GM12878 (cell line): ENCODE measurements at regions not wholly inside any gene's neighbourhood (a gene's known extent, or its start where the extent isn't known, plus 50 kb on each side); places are given as distances from the start of the nearest gene placed in this dataset.

ENCODE experiments used
- ATAC-seq: fragments of 200-7000 bp; cut with Tn5 transposase; 3 replicates; pipeline ENCODE4 v1.9.1; 2020; ENCODE audit warnings: mild to moderate bottlenecking, moderate library complexity
- BruUV-seq: library from RNA; stranded (reverse); fragments of 400-500 nt; replicated peaks from 2 replicates; lab custom pipeline; 2021; lab: Mats Ljungman, UMichigan
- CTCF ChIA-PET: fragments of 300-600 bp; sonication (Branson Sonifier 250); formaldehyde crosslinking; extraction: SDS; loops from one replicate; lab custom pipeline; 2021; ENCODE audit warnings: inconsistent platforms; lab: Yijun Ruan, JAX
- POLR2A ChIA-PET: fragments of 350-600 bp; formaldehyde crosslinking; extraction: SDS; loops from one replicate; lab custom pipeline; 2021; ENCODE audit warnings: inconsistent platforms; lab: Charles Lee
- RAD21 ChIA-PET: fragments of 300-600 bp; sonication (Branson Sonifier 250); formaldehyde crosslinking; loops from one replicate; lab custom pipeline; 2023; ENCODE audit warnings: antibody characterized with exemption; ENCODE audit not compliant: unreplicated experiment; lab: Charles Lee
- SMC1A ChIA-PET: fragments of 300-600 bp; sonication (Branson Sonifier 250); formaldehyde crosslinking; loops from one replicate; lab custom pipeline; 2023; ENCODE audit not compliant: unreplicated experiment, uncharacterized antibody; lab: Charles Lee
- DNase-seq: peaks from one replicate; pipeline ENCODE4 v3.0.0-alpha.2; 2011; ENCODE audit warnings: low read depth, low spot score
- FAIRE-seq: peaks from 3 replicates; lab custom pipeline; 2011; peaks lifted over from hg19 to GRCh38; lab: Jason Lieb, UNC
- H2AFZ ChIP-seq: 2 replicates; pipeline ENCODE4 v1.6.0; 2011; ENCODE audit warnings: low read depth, low read length, control low read depth; ENCODE audit not compliant: control insufficient read depth
- H3K27ac ChIP-seq: 2 replicates; pipeline ENCODE4 v1.5.1; 2011; ENCODE audit warnings: control low read depth; ENCODE audit not compliant: control insufficient read depth, insufficient read depth
- H3K27me3 ChIP-seq, 2 experiments: replicated peaks in 1 of 2; 2 replicates each; pipeline versions ENCODE4 v1.6.0 to v1.6.1; 2011; ENCODE audit warnings: low read length in 1 of 2; ENCODE audit not compliant: control insufficient read depth in 2 of 2, insufficient read depth in 2 of 2
- H3K36me3 ChIP-seq, 2 experiments: 2 replicates each; pipeline ENCODE4 v1.5.1; 2011; ENCODE audit warnings: low read length in 1 of 2; ENCODE audit not compliant: control insufficient read depth in 2 of 2, insufficient read depth in 2 of 2
- H3K4me1 ChIP-seq: 2 replicates; pipeline ENCODE4 v1.6.1; 2011; ENCODE audit warnings: mild to moderate bottlenecking, low read length, moderate library complexity, mixed read lengths; ENCODE audit not compliant: control insufficient read depth, insufficient read depth
- H3K4me2 ChIP-seq: 2 replicates; pipeline ENCODE4 v1.6.0; 2011; ENCODE audit warnings: control low read depth; ENCODE audit not compliant: control insufficient read depth, insufficient read depth
- H3K4me3 ChIP-seq: fragments of 200-600 bp; sonication (generic); 2 replicates; pipeline ENCODE4 v1.5.1; 2016
- H3K79me2 ChIP-seq: 2 replicates; pipeline ENCODE4 v1.6.0; 2011; ENCODE audit warnings: low read length; ENCODE audit not compliant: control insufficient read depth, insufficient read depth
- H3K9ac ChIP-seq: 2 replicates; pipeline ENCODE4 v1.8.0; 2011; ENCODE audit warnings: low read length, control low read depth, mixed read lengths; ENCODE audit not compliant: control insufficient read depth, insufficient read depth
- H3K9me3 ChIP-seq: replicated peaks from 3 replicates; pipeline ENCODE4 v1.5.1; 2011; ENCODE audit warnings: mild to moderate bottlenecking, low read length; ENCODE audit not compliant: control insufficient read depth, insufficient read depth
- H4K20me1 ChIP-seq: 2 replicates; pipeline ENCODE4 v1.6.0; 2011; ENCODE audit not compliant: control insufficient read depth, insufficient read depth
- ATF2 ChIP-seq: IDR thresholded peaks from 2 replicates; pipeline ENCODE4 v1.6.1; 2012; ENCODE audit warnings: low read length, inconsistent platforms
- E4F1 ChIP-seq: fragments of 450-650 bp; IDR thresholded peaks from 2 replicates; pipeline ENCODE4 v1.6.1; 2018; ENCODE audit warnings: borderline replicate concordance, mild to moderate bottlenecking; ENCODE audit not compliant: partially characterized antibody
- EP300 ChIP-seq, 2 experiments: fragments of 150-350 bp in 1 of 2; IDR thresholded peaks; 2 replicates each; pipeline ENCODE4 v1.6.1; 2011 to 2012; ENCODE audit warnings: low read depth in 2 of 2, low read length in 2 of 2, borderline replicate concordance in 1 of 2, improper control_type of control experiment in 1 of 2, inconsistent platforms in 1 of 2; ENCODE audit not compliant: control insufficient read depth in 1 of 2
- GABPA ChIP-seq: IDR thresholded peaks from 2 replicates; pipeline ENCODE4 v1.6.1; 2014; ENCODE audit warnings: antibody characterized with exemption, low read depth, mild to moderate bottlenecking, inconsistent platforms
- KLF5 ChIP-seq: fragments of 450-650 bp; IDR thresholded peaks from 2 replicates; pipeline ENCODE4 v1.6.1; 2014; ENCODE audit warnings: mild to moderate bottlenecking; ENCODE audit not compliant: partially characterized antibody
- NFXL1 ChIP-seq: fragments of 450-650 bp; IDR thresholded peaks from 2 replicates; pipeline ENCODE4 v1.6.1; 2017; ENCODE audit warnings: antibody characterized with exemption, mild to moderate bottlenecking, borderline replicate concordance
- PML ChIP-seq: IDR thresholded peaks from 2 replicates; pipeline ENCODE4 v1.6.1; 2012; ENCODE audit warnings: low read length, inconsistent platforms
- POLR2A ChIP-seq: IDR thresholded peaks from 2 replicates; pipeline ENCODE4 v1.6.1; 2011; ENCODE audit warnings: low read depth, mild to moderate bottlenecking, low read length
- POLR2AphosphoS5 ChIP-seq: IDR thresholded peaks from 2 replicates; pipeline ENCODE4 v1.6.1; 2011; ENCODE audit warnings: mild to moderate bottlenecking, low read length, inconsistent platforms
- RFX5 ChIP-seq: IDR thresholded peaks from 2 replicates; pipeline ENCODE4 v1.6.1; 2011; ENCODE audit warnings: low read depth, low read length, improper control_type of control experiment
- SIX5 ChIP-seq: IDR thresholded peaks from 2 replicates; pipeline ENCODE4 v1.6.1; 2011; ENCODE audit warnings: mild to moderate bottlenecking, low read depth, low read length, moderate library complexity; ENCODE audit not compliant: severe bottlenecking
- SRF ChIP-seq, 2 experiments: IDR thresholded peaks; 2 replicates each; pipeline ENCODE4 v1.6.1; 2011; ENCODE audit warnings: low read depth in 2 of 2, low read length in 2 of 2, mild to moderate bottlenecking in 1 of 2, moderate library complexity in 1 of 2
- STAT1 ChIP-seq: fragments of 450-650 bp; conservative IDR thresholded peaks from 2 replicates; pipeline ENCODE4 v1.6.1; 2014; ENCODE audit warnings: antibody characterized with exemption, mild to moderate bottlenecking
- YY1 ChIP-seq: IDR thresholded peaks from 2 replicates; pipeline ENCODE4 v1.6.1; 2011; ENCODE audit warnings: low read depth, mild to moderate bottlenecking, low read length
- ZNF24 ChIP-seq: fragments of 450-650 bp; IDR thresholded peaks from 2 replicates; pipeline ENCODE4 v1.6.1; 2017; ENCODE audit warnings: antibody characterized with exemption, mild to moderate bottlenecking
- ZNF384 ChIP-seq: IDR thresholded peaks from 2 replicates; pipeline ENCODE4 v1.6.1; 2012; ENCODE audit warnings: low read depth, mild to moderate bottlenecking, low read length, improper control_type of control experiment, borderline replicate concordance
- ZZZ3 ChIP-seq: IDR thresholded peaks from 2 replicates; pipeline ENCODE4 v1.6.1; 2011; ENCODE audit warnings: low read depth; ENCODE audit not compliant: control insufficient read depth, insufficient read length
- WGBS: methylation state at CpG from one replicate; pipeline ENCODE4 v1.1.6; 2016; ENCODE audit warnings: low lambda C conversion rate; ENCODE audit not compliant: insufficient replicate concordance, insufficient coverage; ENCODE audit errors: missing lambda C conversion rate; 5-methylcytosine and 5-hydroxymethylcytosine counted together
- in situ Hi-C: fragments of 300-500 bp; cut with MboI; formaldehyde crosslinking; loops from 9 replicates; pipeline ENCODE4 v1.14.3; 2018; ENCODE audit warnings: mixed read lengths
- intact Hi-C: fragments of 100-400 bp; cut with micrococcal nuclease; formaldehyde crosslinking; loops from one replicate; pipeline ENCODE4 v1.14.2; 2022; ENCODE audit not compliant: unreplicated experiment

- no peak for TF ChIP-seq EP300 (IDR thresholded peaks at IDR 0.05; ENCODE audit: borderline replicate concordance in 1 of 2, control insufficient read depth in 1 of 2, low read depth in 2 of 2, low read length in 2 of 2)
- no peak for TF ChIP-seq ZNF384
Observed at GRCh38 chr2:75925331-75926024, 214.8 kb upstream of the GCFC2 start (continued).

DNA sequence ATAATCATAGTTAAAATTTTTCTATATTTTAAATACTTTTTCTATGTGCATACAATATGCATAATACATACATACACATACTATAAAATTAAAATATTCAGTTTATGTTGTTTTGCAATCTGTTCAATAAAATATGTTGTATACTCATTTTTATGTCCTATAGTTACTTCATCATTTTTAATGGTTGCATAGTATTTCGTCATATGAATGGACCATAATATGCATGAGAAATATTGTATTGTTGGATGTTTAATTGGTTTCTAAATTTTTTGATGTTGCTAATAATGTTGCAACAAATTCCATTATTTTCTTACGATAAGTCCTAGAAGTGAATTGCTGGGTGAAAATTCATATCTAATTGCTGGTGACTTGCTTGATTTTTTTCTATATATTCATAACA is 211.5 kb upstream of the GCFC2 start:
- no peak overlapping the region for H3K9ac ChIP-seq
- intact Hi-C loops (no loop called here), in situ Hi-C loops (no loop called here)
- H2AFZ ChIP-seq, result no peak overlapping the region
- ChIA-PET POLR2A (no interaction called here), RAD21 (no interaction called here), SMC1A (no interaction called here), CTCF (no interaction called here)
- 65% methylated on average over 2 of the region's 2 CpGs for WGBS
- no peaks in the 10 kb centered on the region for H4K20me1 ChIP-seq
- no peaks in the 10 kb centered on the region for H3K4me1 ChIP-seq
- DNase-seq (no peak), ATAC-seq (no peak), FAIRE-seq (no peak)
- no peaks in the 10 kb centered on the region for H3K79me2 ChIP-seq
- H3K27ac ChIP-seq, result no peak overlapping the region
- no peaks in the 10 kb centered on the region for H3K9me3 ChIP-seq
- H3K4me2 ChIP-seq, result no peak overlapping the region
- no peak overlapping the region for H3K4me3 ChIP-seq
- H3K27me3 ChIP-seq, result no peaks in the 10 kb centered on the region
- H3K36me3 ChIP-seq, result no peaks in the 10 kb centered on the region
- no TSS peak for BruUV-seq
- no peak for TF ChIP-seq PML
- TF ChIP-seq ZZZ3, result no peak
- no peak for TF ChIP-seq YY1
- TF ChIP-seq POLR2AphosphoS5, result no peak
- no peak for TF ChIP-seq RFX5
- no peak for TF ChIP-seq KLF5
- TF ChIP-seq GABPA, result no peak
- TF ChIP-seq E4F1, result no peak
- no peak for TF ChIP-seq ATF2
- no peak for TF ChIP-seq ZNF24
- TF ChIP-seq STAT1, result no peak
- no peak for TF ChIP-seq POLR2A
- TF ChIP-seq SIX5, result no peak
- no peak for TF ChIP-seq NFXL1
- TF ChIP-seq SRF (IDR thresholded peaks at IDR 0.05; ENCODE audit: low read depth in 2 of 2, low read length in 2 of 2), result no peak
